ENCODE measurements at regions not wholly inside any gene's neighbourhood (a gene's known extent, or its start where the extent isn't known, plus 50 kb on each side); places are given as distances from the start of the nearest gene placed in this dataset.

DNA sequence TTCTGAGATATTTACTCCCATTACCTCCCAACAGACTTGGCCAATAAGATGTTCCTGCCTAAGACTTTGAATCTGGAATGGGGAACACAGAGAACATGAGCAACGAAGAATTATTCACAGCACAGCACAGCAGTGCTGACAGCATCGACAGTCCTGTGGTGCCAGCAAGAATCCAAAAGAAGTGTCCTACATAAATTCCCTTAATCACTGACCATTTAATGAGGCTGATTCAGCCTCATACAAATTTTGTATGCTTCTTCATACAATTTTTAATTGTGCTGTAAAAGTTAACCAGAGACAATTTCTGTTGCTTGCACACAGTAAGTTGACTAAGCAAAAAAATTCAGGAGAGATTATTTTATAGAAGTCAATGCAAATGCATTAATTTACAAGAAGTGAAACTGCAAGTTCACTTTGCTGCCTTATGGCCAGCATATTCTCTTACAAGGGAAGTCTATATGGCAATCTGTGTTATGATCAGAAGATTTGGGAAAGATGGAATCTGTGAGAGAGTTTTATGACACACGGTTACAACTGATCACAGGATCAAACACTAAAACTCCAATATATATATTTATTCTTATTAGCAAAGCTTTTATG is 855.9 kb downstream of the LTN1 start:
- WGBS, 2 experiments (ENCODE audit: insufficient coverage in 1 of 2, insufficient read length in 1 of 2): 80 to 88% methylated on average over 1 to 2 of the region's 3 CpGs
- DNase-seq: no peak
- TF ChIP-seq, protein P1, sequence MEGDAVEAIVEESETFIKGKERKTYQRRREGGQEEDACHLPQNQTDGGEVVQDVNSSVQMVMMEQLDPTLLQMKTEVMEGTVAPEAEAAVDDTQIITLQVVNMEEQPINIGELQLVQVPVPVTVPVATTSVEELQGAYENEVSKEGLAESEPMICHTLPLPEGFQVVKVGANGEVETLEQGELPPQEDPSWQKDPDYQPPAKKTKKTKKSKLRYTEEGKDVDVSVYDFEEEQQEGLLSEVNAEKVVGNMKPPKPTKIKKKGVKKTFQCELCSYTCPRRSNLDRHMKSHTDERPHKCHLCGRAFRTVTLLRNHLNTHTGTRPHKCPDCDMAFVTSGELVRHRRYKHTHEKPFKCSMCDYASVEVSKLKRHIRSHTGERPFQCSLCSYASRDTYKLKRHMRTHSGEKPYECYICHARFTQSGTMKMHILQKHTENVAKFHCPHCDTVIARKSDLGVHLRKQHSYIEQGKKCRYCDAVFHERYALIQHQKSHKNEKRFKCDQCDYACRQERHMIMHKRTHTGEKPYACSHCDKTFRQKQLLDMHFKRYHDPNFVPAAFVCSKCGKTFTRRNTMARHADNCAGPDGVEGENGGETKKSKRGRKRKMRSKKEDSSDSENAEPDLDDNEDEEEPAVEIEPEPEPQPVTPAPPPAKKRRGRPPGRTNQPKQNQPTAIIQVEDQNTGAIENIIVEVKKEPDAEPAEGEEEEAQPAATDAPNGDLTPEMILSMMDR (conservative IDR thresholded peaks at IDR 0.05): no peak
- Histone ChIP-seq H3K4me3 (ENCODE audit: low read length) (no peak overlapping the region), H3K27me3 (ENCODE audit: control insufficient read depth, insufficient read depth, low read length, poor library complexity, severe bottlenecking) (no peaks in the 10 kb centered on the region), H3K9me3 (ENCODE audit: control insufficient read depth, low read length) (peaks cover 25% of the 10 kb centered on the region), H3K36me3 (ENCODE audit: control insufficient read depth, insufficient read depth, low read length) (no peaks in the 10 kb centered on the region), H3K4me1 (ENCODE audit: control insufficient read depth, insufficient read depth, low read length) (no peaks in the 10 kb centered on the region), H3K9ac (ENCODE audit: extremely low read depth, low read length, poor library complexity, severe bottlenecking) (no peak overlapping the region), H3K27ac (ENCODE audit: low read depth, low read length) (no peak overlapping the region)
- H3K36me3 Mint-ChIP-seq (ENCODE audit: low read depth): peaks cover 35% of the 10 kb centered on the region
- no peaks in the 10 kb centered on the region for H3K27me3 Mint-ChIP-seq (ENCODE audit: insufficient read depth)
- H3K9me3 Mint-ChIP-seq: peaks cover 24% of the 10 kb centered on the region
- no peaks in the 10 kb centered on the region for H3K4me1 Mint-ChIP-seq
- no peak overlapping the region for H3K4me3 Mint-ChIP-seq
- no peak overlapping the region for H3K27ac Mint-ChIP-seq

DNA sequence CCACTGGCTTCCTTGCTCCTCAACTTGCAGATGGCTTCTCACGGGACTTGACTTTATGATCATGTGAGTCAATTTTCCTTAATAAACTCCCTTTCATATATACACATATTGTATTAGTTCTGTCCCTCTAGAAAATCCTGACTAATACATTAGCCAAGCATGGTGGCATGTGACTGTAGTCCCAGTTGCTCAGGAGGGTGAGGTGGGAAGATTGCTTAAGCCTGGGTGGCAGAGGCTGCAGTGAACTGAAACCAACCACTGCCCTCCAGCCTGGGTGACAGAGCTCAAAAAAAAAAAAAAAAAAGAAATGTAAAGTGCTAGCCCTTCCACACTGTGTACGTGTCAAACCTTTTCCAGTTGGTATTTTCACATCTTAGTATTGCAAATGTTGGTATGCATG is 857.0 kb downstream of the LTN1 start:
- Histone ChIP-seq H3K9me3 (ENCODE audit: control insufficient read depth, low read length) (peaks cover 36% of the 10 kb centered on the region), H3K4me3 (ENCODE audit: low read length) (no peak overlapping the region), H3K27me3 (ENCODE audit: control insufficient read depth, insufficient read depth, low read length, poor library complexity, severe bottlenecking) (no peaks in the 10 kb centered on the region), H3K9ac (ENCODE audit: extremely low read depth, low read length, poor library complexity, severe bottlenecking) (no peak overlapping the region), H3K27ac (ENCODE audit: low read depth, low read length) (no peak overlapping the region), H3K4me1 (ENCODE audit: control insufficient read depth, insufficient read depth, low read length) (no peaks in the 10 kb centered on the region), H3K36me3 (ENCODE audit: control insufficient read depth, insufficient read depth, low read length) (no peaks in the 10 kb centered on the region)
- Mint-ChIP-seq H3K4me3 (no peak overlapping the region), H3K27ac (no peak overlapping the region), H3K27me3 (ENCODE audit: insufficient read depth) (no peaks in the 10 kb centered on the region), H3K36me3 (ENCODE audit: low read depth) (peaks cover 41% of the 10 kb centered on the region), H3K9me3 (peaks cover 35% of the 10 kb centered on the region), H3K4me1 (no peaks in the 10 kb centered on the region)
- 85% methylated on average over 2 of the region's 2 CpGs; no CpG with 5 or more reads in 1 of the 2 experiments for WGBS, 2 experiments (ENCODE audit: insufficient coverage in 1 of 2, insufficient read length in 1 of 2)
- TF ChIP-seq, protein P1 (conservative IDR thresholded peaks at IDR 0.05): no peak
- no peak for DNase-seq

DNA sequence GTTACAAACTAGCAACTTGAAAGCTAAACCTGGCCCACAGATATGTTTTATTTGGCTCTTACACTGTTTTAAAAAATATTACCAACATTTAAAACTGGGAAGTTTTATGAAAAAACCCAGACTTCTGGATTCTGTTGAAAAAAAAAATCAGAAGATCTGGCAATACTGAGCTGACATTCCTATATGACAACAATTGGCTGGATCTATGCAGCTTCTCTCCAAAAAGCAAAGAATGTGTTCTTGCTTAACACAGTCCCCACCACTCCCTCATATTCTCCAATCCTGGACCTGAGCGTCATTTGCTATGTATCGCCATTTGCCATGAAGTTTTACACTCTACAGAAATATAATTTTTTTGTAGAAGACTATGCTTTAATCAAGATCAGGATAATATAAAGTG is 859.6 kb downstream of the LTN1 start:
- H3K4me1 ChIP-seq (ENCODE audit: control insufficient read depth, insufficient read depth, low read length): no peaks in the 10 kb centered on the region
- H3K9me3 ChIP-seq (ENCODE audit: control insufficient read depth, low read length): peaks cover 33% of the 10 kb centered on the region
- no peak for DNase-seq
- TF ChIP-seq, protein P1 (conservative IDR thresholded peaks at IDR 0.05): no peak
- no peak overlapping the region for H3K27ac ChIP-seq (ENCODE audit: low read depth, low read length)
- peaks cover 35% of the 10 kb centered on the region for H3K36me3 Mint-ChIP-seq (ENCODE audit: low read depth)
- H3K9me3 Mint-ChIP-seq: peaks cover 37% of the 10 kb centered on the region
- no peak overlapping the region for H3K4me3 ChIP-seq (ENCODE audit: low read length)
- H3K4me3 Mint-ChIP-seq: no peak overlapping the region
- H3K27me3 ChIP-seq (ENCODE audit: control insufficient read depth, insufficient read depth, low read length, poor library complexity, severe bottlenecking): no peaks in the 10 kb centered on the region
- no peak overlapping the region for H3K9ac ChIP-seq (ENCODE audit: extremely low read depth, low read length, poor library complexity, severe bottlenecking)
- WGBS, 2 experiments (ENCODE audit: insufficient coverage in 1 of 2, insufficient read length in 1 of 2): 86% methylated on average over 2 of the region's 2 CpGs; no CpG with 5 or more reads in 1 of the 2 experiments
- H3K27me3 Mint-ChIP-seq (ENCODE audit: insufficient read depth): no peaks in the 10 kb centered on the region
- H3K4me1 Mint-ChIP-seq: no peaks in the 10 kb centered on the region
- no peak overlapping the region for H3K27ac Mint-ChIP-seq
- H3K36me3 ChIP-seq (ENCODE audit: control insufficient read depth, insufficient read depth, low read length): no peaks in the 10 kb centered on the region

All from endodermal cell (in vitro differentiated cells).